ENCODE measurements at regions not wholly inside any gene's neighbourhood (a gene's known extent, or its start where the extent isn't known, plus 50 kb on each side); places are given as distances from the start of the nearest gene placed in this dataset.

GRCh38 chr6:40950986-40951698 lies 87.9 kb downstream of the UNC5CL start:
- 34 to 50% methylated on average over 7 of the region's 7 CpGs for WGBS, 2 donors
- H3K27me3 ChIP-seq (ENCODE audit: control insufficient read depth in 1 of 2, insufficient read depth in 2 of 2, low read length in 1 of 2): no peaks in the 10 kb centered on the region
- no peaks in the 10 kb centered on the region for H3K4me1 ChIP-seq (ENCODE audit: control insufficient read depth in 1 of 2, insufficient read depth in 2 of 2, low read length in 2 of 2)
- H3K27ac ChIP-seq (ENCODE audit: low read depth in 1 of 2, low read length in 2 of 2): no peak overlapping the region
- intact Hi-C loops (cut with DNase I): no loop called here
- DNase-seq (no peak), ATAC-seq (ENCODE audit: low FRiP score) (no peak)
- no peak overlapping the region for H3K4me3 ChIP-seq (ENCODE audit: low read length in 2 of 2)
- H3K9me3 ChIP-seq (ENCODE audit: control insufficient read depth, low read length): no peaks in the 10 kb centered on the region
- H3K36me3 ChIP-seq (ENCODE audit: control insufficient read depth in 1 of 2, insufficient read depth in 2 of 2, low read length in 1 of 2): no peaks in the 10 kb centered on the region

- WGBS, 2 donors: 90% methylated on average over 3 of the region's 3 CpGs
- H3K27ac ChIP-seq (ENCODE audit: low read depth in 1 of 2, low read length in 2 of 2): no peak overlapping the region
- H3K4me1 ChIP-seq (ENCODE audit: control insufficient read depth in 1 of 2, insufficient read depth in 2 of 2, low read length in 2 of 2): no peaks in the 10 kb centered on the region
- H3K36me3 ChIP-seq (ENCODE audit: control insufficient read depth in 1 of 2, insufficient read depth in 2 of 2, low read length in 1 of 2): no peaks in the 10 kb centered on the region
- H3K27me3 ChIP-seq (ENCODE audit: control insufficient read depth in 1 of 2, insufficient read depth in 2 of 2, low read length in 1 of 2): no peaks in the 10 kb centered on the region
- DNase-seq: no peak
- no peaks in the 10 kb centered on the region for H3K9me3 ChIP-seq (ENCODE audit: control insufficient read depth, low read length)
- ATAC-seq (ENCODE audit: low FRiP score): no peak
- no peak overlapping the region for H3K4me3 ChIP-seq (ENCODE audit: low read length in 2 of 2)
- intact Hi-C loops (cut with DNase I): no loop called here
Observed at GRCh38 chr6:40948570-40948969, 90.5 kb downstream of the UNC5CL start.

- ATAC-seq (ENCODE audit: low FRiP score): no peak
- WGBS, 2 donors: 76 to 82% methylated on average over 2 of the region's 2 CpGs
Observed at GRCh38 chr6:40947876-40948526, 91.0 kb downstream of the UNC5CL start.

GRCh38 chr6:40946738-40947301 lies 92.2 kb downstream of the UNC5CL start:
- no peak for ATAC-seq (ENCODE audit: low FRiP score)

More at GRCh38 chr6:40947876-40948526, 91.0 kb downstream of the UNC5CL start:
- no peak overlapping the region for H3K27ac ChIP-seq (ENCODE audit: low read depth in 1 of 2, low read length in 2 of 2)
- no peak for DNase-seq
- no peaks in the 10 kb centered on the region for H3K9me3 ChIP-seq (ENCODE audit: control insufficient read depth, low read length)
- no peak overlapping the region for H3K4me3 ChIP-seq (ENCODE audit: low read length in 2 of 2)
- no peaks in the 10 kb centered on the region for H3K27me3 ChIP-seq (ENCODE audit: control insufficient read depth in 1 of 2, insufficient read depth in 2 of 2, low read length in 1 of 2)
- H3K4me1 ChIP-seq (ENCODE audit: control insufficient read depth in 1 of 2, insufficient read depth in 2 of 2, low read length in 2 of 2): no peaks in the 10 kb centered on the region
- intact Hi-C loops (cut with DNase I): no loop called here
- no peaks in the 10 kb centered on the region for H3K36me3 ChIP-seq (ENCODE audit: control insufficient read depth in 1 of 2, insufficient read depth in 2 of 2, low read length in 1 of 2)

GRCh38 chr6:40937491-40937890 lies 101.5 kb downstream of the UNC5CL start:
- ATAC-seq (ENCODE audit: low FRiP score) (no peak), DNase-seq (no peak)
- Histone ChIP-seq H3K27me3 (ENCODE audit: control insufficient read depth in 1 of 2, insufficient read depth in 2 of 2, low read length in 1 of 2) (no peaks in the 10 kb centered on the region), H3K27ac (ENCODE audit: low read depth in 1 of 2, low read length in 2 of 2) (no peak overlapping the region), H3K4me1 (ENCODE audit: control insufficient read depth in 1 of 2, insufficient read depth in 2 of 2, low read length in 2 of 2) (no peaks in the 10 kb centered on the region), H3K36me3 (ENCODE audit: control insufficient read depth in 1 of 2, insufficient read depth in 2 of 2, low read length in 1 of 2) (no peaks in the 10 kb centered on the region), H3K4me3 (ENCODE audit: low read length in 2 of 2) (no peak overlapping the region), H3K9me3 (ENCODE audit: control insufficient read depth, low read length) (no peaks in the 10 kb centered on the region)
- WGBS, 2 donors: 38 to 56% methylated on average over 2 of the region's 2 CpGs
- intact Hi-C loops (cut with DNase I): no loop called here

More at GRCh38 chr6:40946738-40947301, 92.2 kb downstream of the UNC5CL start:
- intact Hi-C loops (cut with DNase I): no loop called here
- no peak for DNase-seq
- 89 to 99% methylated on average over 1 of the region's 1 CpG for WGBS, 2 donors
- no peaks in the 10 kb centered on the region for H3K9me3 ChIP-seq (ENCODE audit: control insufficient read depth, low read length)
- H3K36me3 ChIP-seq (ENCODE audit: control insufficient read depth in 1 of 2, insufficient read depth in 2 of 2, low read length in 1 of 2): no peaks in the 10 kb centered on the region
- no peak overlapping the region for H3K4me3 ChIP-seq (ENCODE audit: low read length in 2 of 2)
- H3K27ac ChIP-seq (ENCODE audit: low read depth in 1 of 2, low read length in 2 of 2): no peak overlapping the region
- no peaks in the 10 kb centered on the region for H3K4me1 ChIP-seq (ENCODE audit: control insufficient read depth in 1 of 2, insufficient read depth in 2 of 2, low read length in 2 of 2)
- no peaks in the 10 kb centered on the region for H3K27me3 ChIP-seq (ENCODE audit: control insufficient read depth in 1 of 2, insufficient read depth in 2 of 2, low read length in 1 of 2)

- no peak overlapping the region for H3K4me3 ChIP-seq (ENCODE audit: low read length in 2 of 2)
- intact Hi-C loops (cut with DNase I): no loop called here
- H3K27me3 ChIP-seq (ENCODE audit: control insufficient read depth in 1 of 2, insufficient read depth in 2 of 2, low read length in 1 of 2): no peaks in the 10 kb centered on the region
- H3K4me1 ChIP-seq (ENCODE audit: control insufficient read depth in 1 of 2, insufficient read depth in 2 of 2, low read length in 2 of 2): no peaks in the 10 kb centered on the region
- 63 to 70% methylated on average over 3 of the region's 3 CpGs for WGBS, 2 donors
- H3K27ac ChIP-seq (ENCODE audit: low read depth in 1 of 2, low read length in 2 of 2): no peak overlapping the region
- H3K9me3 ChIP-seq (ENCODE audit: control insufficient read depth, low read length): no peaks in the 10 kb centered on the region
- DNase-seq (no peak), ATAC-seq (ENCODE audit: low FRiP score) (no peak)
- H3K36me3 ChIP-seq (ENCODE audit: control insufficient read depth in 1 of 2, insufficient read depth in 2 of 2, low read length in 1 of 2): no peaks in the 10 kb centered on the region
Observed at GRCh38 chr6:40936818-40937251, 102.2 kb downstream of the UNC5CL start.

GRCh38 chr6:40933864-40934263 lies 105.2 kb downstream of the UNC5CL start:
- H3K9me3 ChIP-seq (ENCODE audit: control insufficient read depth, low read length): no peaks in the 10 kb centered on the region
- intact Hi-C loops (cut with DNase I): no loop called here
- H3K27ac ChIP-seq (ENCODE audit: low read depth in 1 of 2, low read length in 2 of 2): no peak overlapping the region
- no peaks in the 10 kb centered on the region for H3K27me3 ChIP-seq (ENCODE audit: control insufficient read depth in 1 of 2, insufficient read depth in 2 of 2, low read length in 1 of 2)
- no peaks in the 10 kb centered on the region for H3K4me1 ChIP-seq (ENCODE audit: control insufficient read depth in 1 of 2, insufficient read depth in 2 of 2, low read length in 2 of 2)
- H3K4me3 ChIP-seq (ENCODE audit: low read length in 2 of 2): no peak overlapping the region
- H3K36me3 ChIP-seq (ENCODE audit: control insufficient read depth in 1 of 2, insufficient read depth in 2 of 2, low read length in 1 of 2): no peaks in the 10 kb centered on the region
- 81 to 85% methylated on average over 5 of the region's 5 CpGs for WGBS, 2 donors
- DNase-seq (no peak), ATAC-seq (ENCODE audit: low FRiP score) (no peak)

GRCh38 chr6:40932953-40933352 lies 106.1 kb downstream of the UNC5CL start:
- ATAC-seq (ENCODE audit: low FRiP score): no peak
- Histone ChIP-seq H3K36me3 (ENCODE audit: control insufficient read depth in 1 of 2, insufficient read depth in 2 of 2, low read length in 1 of 2) (no peaks in the 10 kb centered on the region), H3K27me3 (ENCODE audit: control insufficient read depth in 1 of 2, insufficient read depth in 2 of 2, low read length in 1 of 2) (peaks cover 0 to 1% of the 10 kb centered on the region in 2 donors), H3K4me3 (ENCODE audit: low read length in 2 of 2) (no peak overlapping the region), H3K27ac (ENCODE audit: low read depth in 1 of 2, low read length in 2 of 2) (no peak overlapping the region), H3K4me1 (ENCODE audit: control insufficient read depth in 1 of 2, insufficient read depth in 2 of 2, low read length in 2 of 2) (no peaks in the 10 kb centered on the region), H3K9me3 (ENCODE audit: control insufficient read depth, low read length) (no peaks in the 10 kb centered on the region)
- no peak for DNase-seq
- intact Hi-C loops (cut with DNase I): no loop called here
- WGBS, 2 donors: 90 to 93% methylated on average over 6 of the region's 6 CpGs

GRCh38 chr6:40932366-40932765 lies 106.7 kb downstream of the UNC5CL start:
- whole genome bisulfite sequencing, 2 donors: 84 to 89% methylated on average over 2 of the region's 2 CpGs
- H3K9me3 ChIP-seq (ENCODE audit: control insufficient read depth, low read length): no peaks in the 10 kb centered on the region
- H3K36me3 ChIP-seq (ENCODE audit: control insufficient read depth in 1 of 2, insufficient read depth in 2 of 2, low read length in 1 of 2): no peaks in the 10 kb centered on the region
- no peaks in the 10 kb centered on the region for H3K4me1 ChIP-seq (ENCODE audit: control insufficient read depth in 1 of 2, insufficient read depth in 2 of 2, low read length in 2 of 2)
- H3K27ac ChIP-seq (ENCODE audit: low read depth in 1 of 2, low read length in 2 of 2): no peak overlapping the region
- no peak for ATAC-seq (ENCODE audit: low FRiP score)
- intact Hi-C loops (cut with DNase I): no loop called here
- H3K27me3 ChIP-seq (ENCODE audit: control insufficient read depth in 1 of 2, insufficient read depth in 2 of 2, low read length in 1 of 2): peaks cover 0 to 1% of the 10 kb centered on the region in 2 donors
- DNase-seq: no peak
- no peak overlapping the region for H3K4me3 ChIP-seq (ENCODE audit: low read length in 2 of 2)

Data from aorta (tissue), 5 donors.